ENCODE measurements at regions not wholly inside any gene's neighbourhood (a gene's known extent, or its start where the extent isn't known, plus 50 kb on each side); places are given as distances from the start of the nearest gene placed in this dataset.
"Not testable (repeated sequence)": the region's sequence is repeated elsewhere in the genome, so short reads cannot be mapped to it uniquely, and the experiment has no call there.

DNA sequence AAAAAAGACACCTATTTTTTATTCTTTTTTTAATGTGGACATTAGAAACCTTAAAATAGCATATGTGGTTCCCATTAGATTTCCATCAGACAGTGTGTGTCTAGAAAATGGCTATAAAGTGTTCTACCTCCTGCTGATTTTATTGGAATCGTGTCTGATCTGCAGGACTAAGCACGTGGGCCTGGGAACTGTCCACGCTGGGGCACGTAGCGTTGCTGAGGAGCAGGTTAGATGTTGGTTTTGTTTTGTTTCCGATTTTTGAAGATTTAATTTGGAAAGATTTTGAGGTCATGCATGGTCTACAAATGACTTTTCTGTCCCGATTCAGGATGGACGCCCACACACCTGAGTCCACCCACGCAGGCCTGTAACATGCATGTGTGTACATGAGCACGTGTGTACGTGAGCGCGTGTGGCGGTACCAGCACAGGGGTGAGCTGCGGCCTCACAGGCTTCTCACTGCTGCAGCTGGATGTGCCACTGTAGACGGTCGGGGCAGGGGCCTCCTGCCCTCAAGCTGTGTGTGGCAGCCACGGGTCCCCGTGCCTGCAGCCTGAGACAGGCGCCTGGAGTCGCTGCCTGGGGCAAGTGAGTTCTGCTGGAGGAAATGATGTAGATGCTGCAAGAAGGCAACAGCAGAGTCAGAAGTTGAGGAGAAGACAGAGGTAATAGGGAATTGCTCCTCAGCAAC, 99.7 kb upstream of the CTDP1 start:
- no peak for DNase-seq (ENCODE audit: low read depth, low spot score)

- DNase-seq (ENCODE audit: low read depth, low spot score): no peak
Observed at GRCh38 chr18:79580498-79581171, 99.0 kb upstream of the CTDP1 start.

- DNase-seq (ENCODE audit: low read depth, low spot score): no peak
Observed at GRCh38 chr18:79581406-79581805, 98.2 kb upstream of the CTDP1 start.

GRCh38 chr18:79581911-79582310, 97.7 kb upstream of the CTDP1 start:
- no peak for DNase-seq (ENCODE audit: low read depth, low spot score)

GRCh38 chr18:79582978-79583377, 96.6 kb upstream of the CTDP1 start:
- DNase-seq (ENCODE audit: low read depth, low spot score): no peak

- DNase-seq (ENCODE audit: low read depth, low spot score): no peak
Observed at GRCh38 chr18:79583426-79583825, 96.2 kb upstream of the CTDP1 start.

GRCh38 chr18:79583984-79584401, 95.6 kb upstream of the CTDP1 start:
- DNase-seq (ENCODE audit: low read depth, low spot score): no peak

DNA sequence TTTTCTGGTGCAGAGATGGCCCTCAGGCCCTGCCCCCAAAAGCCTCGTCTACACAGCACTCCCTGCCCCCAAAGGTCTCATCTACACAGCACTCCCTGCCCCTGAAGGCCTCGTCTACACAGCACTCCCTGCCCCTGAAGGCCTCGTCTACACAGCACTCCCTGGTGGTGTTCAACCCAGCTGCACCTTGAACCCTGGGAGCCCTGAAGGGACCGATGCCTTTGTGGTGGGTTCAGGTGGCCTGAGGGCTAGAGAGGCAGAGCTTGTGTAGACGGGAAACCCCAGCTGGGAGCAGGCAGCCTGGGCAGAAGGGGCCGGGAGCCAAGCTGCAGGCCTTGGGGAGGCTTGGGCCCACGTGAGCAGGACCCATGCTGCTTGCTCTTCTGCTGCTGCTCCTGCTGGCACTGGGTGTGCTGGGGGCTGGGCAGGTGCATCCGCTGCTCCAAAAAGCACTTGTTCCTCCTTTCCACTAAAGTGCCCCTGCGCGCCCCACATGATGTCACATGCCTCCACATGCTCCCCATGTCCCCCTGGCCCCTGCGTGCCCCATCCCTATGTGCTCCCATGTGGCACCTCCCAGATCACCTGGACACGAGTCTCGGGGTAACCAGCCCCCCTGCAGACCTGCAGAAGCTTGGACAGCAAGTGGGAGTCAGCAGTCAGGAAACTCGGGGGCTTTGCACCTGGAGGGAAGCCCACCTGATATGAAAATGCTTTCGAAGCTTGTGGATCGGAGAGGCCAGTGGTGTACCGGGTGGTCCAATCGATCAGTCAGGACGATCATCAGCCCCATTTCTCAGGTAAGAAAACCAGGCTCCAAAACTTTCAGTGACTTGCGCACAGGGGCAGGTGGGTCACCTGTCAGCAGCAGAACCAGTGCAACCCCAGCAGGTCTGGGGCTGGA, 94.9 kb upstream of the CTDP1 start:
- DNase-seq (ENCODE audit: low read depth, low spot score): no peak

DNA sequence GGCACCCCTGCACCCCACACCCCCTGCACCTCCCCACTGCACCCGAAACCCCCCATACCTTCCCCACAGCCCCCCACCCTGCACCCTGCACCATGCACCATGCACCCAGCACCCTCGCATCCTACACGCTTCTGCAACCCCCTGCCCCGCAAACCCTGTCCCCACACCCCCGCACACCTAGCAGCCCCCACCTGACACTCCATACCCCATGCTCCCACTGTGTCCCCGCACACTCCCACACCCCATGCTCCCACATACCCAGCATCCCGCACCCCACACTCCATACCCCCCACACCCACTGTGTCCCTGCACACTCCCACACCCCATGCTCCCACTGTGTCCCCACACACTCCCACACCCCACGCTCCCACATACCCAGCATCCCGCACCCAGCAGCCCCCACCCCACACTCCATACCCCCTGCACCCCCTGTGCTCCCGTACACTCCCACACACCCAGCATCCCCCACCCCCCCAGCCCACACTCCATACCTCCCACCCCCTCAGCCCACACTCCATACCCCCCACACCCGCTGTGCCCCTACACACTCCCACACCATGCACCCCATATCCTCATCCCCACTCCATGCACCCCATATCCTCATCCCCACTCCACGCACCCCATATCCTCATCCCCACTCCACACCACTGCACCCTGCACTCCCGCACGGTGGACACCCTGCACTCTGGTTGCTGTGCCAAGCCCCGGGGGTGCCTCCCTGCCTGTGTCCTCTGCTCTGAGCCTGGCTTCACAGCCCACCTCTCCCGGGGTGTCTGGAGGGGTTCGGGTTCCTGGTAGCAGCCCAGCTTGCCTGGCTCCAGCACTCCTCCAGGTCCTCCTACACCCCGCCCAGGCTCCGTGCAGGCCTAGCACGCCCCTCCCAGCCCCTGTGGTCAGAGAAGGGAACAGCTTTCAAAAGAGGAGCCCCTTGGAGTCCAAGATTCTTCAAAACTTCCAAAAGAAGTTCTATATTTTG, 93.9 kb upstream of the CTDP1 start:
- no peak for DNase-seq (ENCODE audit: low read depth, low spot score)

- DNase-seq (ENCODE audit: low read depth, low spot score): no peak
Observed at GRCh38 chr18:79586436-79587225, 93.0 kb upstream of the CTDP1 start.

GRCh38 chr18:79587226-79587741, 92.3 kb upstream of the CTDP1 start:
- no peak for DNase-seq (ENCODE audit: low read depth, low spot score)

DNA sequence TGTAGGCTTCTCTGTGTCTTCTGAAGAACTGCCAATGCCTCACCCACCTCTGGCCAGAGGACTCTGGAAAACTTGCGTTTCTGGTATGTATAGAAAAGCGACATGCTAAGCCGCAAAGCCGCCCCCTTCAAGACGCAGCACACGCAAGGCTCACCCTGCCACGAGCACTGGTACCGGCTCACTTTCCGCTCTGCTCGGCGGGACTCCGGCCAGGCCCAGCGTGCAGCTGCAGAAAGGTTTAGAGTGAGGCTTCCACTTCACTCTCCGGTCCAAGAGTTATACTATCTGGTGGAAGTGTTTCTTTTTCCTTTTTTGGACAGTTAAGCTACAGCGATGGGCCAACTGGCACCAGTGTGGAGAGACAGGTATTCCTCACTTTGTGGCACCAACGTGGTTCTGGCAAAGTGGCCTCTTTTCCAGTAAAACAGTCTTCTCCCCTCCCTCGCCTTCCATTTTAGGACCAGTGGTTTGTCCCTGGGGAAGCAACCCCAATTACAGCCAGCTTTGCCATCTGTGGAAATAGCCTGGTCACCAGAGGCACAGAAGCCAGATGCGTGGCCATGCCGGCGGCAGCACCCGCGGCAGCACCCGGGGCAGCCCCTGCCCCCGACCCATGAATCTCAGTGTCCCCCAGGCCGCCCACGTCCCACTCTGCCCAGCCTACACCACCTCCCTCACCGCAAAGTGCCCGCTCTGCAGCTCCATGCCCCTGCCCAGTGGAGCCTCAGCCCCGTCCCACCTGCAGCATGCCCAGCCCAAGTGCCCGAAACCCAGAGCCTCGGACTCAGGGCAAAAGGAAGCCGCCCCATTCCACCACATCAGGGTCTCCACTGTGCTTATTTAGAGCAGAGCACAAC, 91.6 kb upstream of the CTDP1 start:
- no peak for DNase-seq (ENCODE audit: low read depth, low spot score)

- no peak for DNase-seq (ENCODE audit: low read depth, low spot score)
Observed at GRCh38 chr18:79588636-79589481, 90.7 kb upstream of the CTDP1 start.

DNA sequence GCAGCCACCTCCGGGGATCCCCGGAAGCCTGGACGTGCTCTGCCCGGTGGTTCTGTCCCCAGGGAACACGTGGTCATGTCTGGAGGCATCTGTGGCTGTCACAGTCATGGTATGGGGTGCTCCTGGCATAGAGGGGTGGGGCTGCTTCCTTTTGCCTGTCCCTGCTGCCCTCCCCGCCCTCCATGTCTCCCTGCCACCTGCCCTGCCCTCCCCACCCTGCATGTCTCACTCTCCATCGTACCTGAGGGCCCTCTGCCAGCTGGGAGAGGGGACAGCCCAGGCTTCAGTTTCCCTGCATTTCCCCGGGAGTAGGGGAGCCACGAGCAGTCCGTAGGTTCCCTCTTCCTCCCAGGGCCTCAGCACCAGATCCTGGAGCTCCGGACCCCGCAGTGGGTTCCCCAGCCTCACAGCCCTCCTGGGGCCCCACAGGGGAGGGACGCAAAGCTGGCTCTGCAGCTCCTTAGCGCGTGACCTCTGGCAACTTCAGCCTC, 90.0 kb upstream of the CTDP1 start:
- DNase-seq (ENCODE audit: low read depth, low spot score): no peak

- peak; percentile 30 for DNase-seq (ENCODE audit: low read depth, low spot score)
Observed at GRCh38 chr18:79590191-79591031, 89.2 kb upstream of the CTDP1 start.

GRCh38 chr18:79591032-79591308, 88.6 kb upstream of the CTDP1 start:
- DNase-seq (ENCODE audit: low read depth, low spot score): no peak

GRCh38 chr18:79592684-79593083, 86.9 kb upstream of the CTDP1 start:
- DNase-seq (ENCODE audit: low read depth, low spot score): not testable (repeated sequence)
